Effector memory CD8-positive, alpha-beta T cell (primary cell): ENCODE measurements at regions not wholly inside any gene's neighbourhood (a gene's known extent, or its start where the extent isn't known, plus 50 kb on each side); places are given as distances from the start of the nearest gene placed in this dataset.
"Not testable (repeated sequence)": the region's sequence is repeated elsewhere in the genome, so short reads cannot be mapped to it uniquely, and the experiment has no call there.

Source experiments
- ATAC-seq: fragments of 150-1000 bp; cut with Tn5 transposase; replicated peaks from 2 replicates; pipeline ENCODE4 v1.10.0; 2021; ENCODE audit warnings: mild to moderate bottlenecking, moderate library complexity
- DNase-seq, 3 experiments: peaks; one replicate each; pipeline ENCODE4 v3.0.0; 2021
- H3K27ac Mint-ChIP-seq, 2 donors: one replicate each; pipeline ENCODE4 v1.8.0; 2022; ENCODE audit warnings: mild to moderate bottlenecking in 2 of 2, mixed read lengths in 2 of 2, moderate library complexity in 2 of 2
- H3K27me3 Mint-ChIP-seq, 2 donors: one replicate each; pipeline ENCODE4 v1.8.0; 2022; ENCODE audit warnings: mixed read lengths in 2 of 2
- H3K36me3 Mint-ChIP-seq: one replicate; pipeline ENCODE4 v1.8.0; 2022; ENCODE audit warnings: mild to moderate bottlenecking, moderate library complexity, mixed read lengths; ENCODE audit not compliant: insufficient read depth
- H3K4me1 Mint-ChIP-seq, 2 donors: one replicate each; pipeline ENCODE4 v1.8.0; 2022; ENCODE audit warnings: low read depth in 2 of 2, mixed read lengths in 2 of 2
- H3K4me3 Mint-ChIP-seq, 2 donors: one replicate each; pipeline ENCODE4 v1.8.0; 2022; ENCODE audit warnings: mild to moderate bottlenecking in 2 of 2, mixed read lengths in 2 of 2, moderate library complexity in 2 of 2
- H3K9me3 Mint-ChIP-seq, 2 donors: one replicate each; pipeline ENCODE4 v1.8.0; 2022; ENCODE audit warnings: mixed read lengths in 2 of 2

GRCh38 chr6:17002123-17002522 lies 99.7 kb upstream of the STMND1 start:
- no peaks in the 10 kb centered on the region for H3K9me3 Mint-ChIP-seq
- ATAC-seq (no peak), DNase-seq (no peak)
- no peak overlapping the region for H3K4me3 Mint-ChIP-seq
- H3K27me3 Mint-ChIP-seq, result peaks cover 62 to 67% of the 10 kb centered on the region in 2 donors
- H3K4me1 Mint-ChIP-seq, result no peaks in the 10 kb centered on the region
- H3K27ac Mint-ChIP-seq, result no peak overlapping the region
- no peaks in the 10 kb centered on the region for H3K36me3 Mint-ChIP-seq

GRCh38 chr6:17001188-17001587 lies 100.7 kb upstream of the STMND1 start:
- Mint-ChIP-seq H3K4me3 (no peak overlapping the region), H3K4me1 (no peaks in the 10 kb centered on the region), H3K9me3 (no peaks in the 10 kb centered on the region), H3K27me3 (peaks cover 62 to 67% of the 10 kb centered on the region in 2 donors), H3K36me3 (no peaks in the 10 kb centered on the region), H3K27ac (no peak overlapping the region)
- DNase-seq (no peak), ATAC-seq (no peak)

GRCh38 chr6:16999491-17000436 lies 102.1 kb upstream of the STMND1 start:
- ATAC-seq, result no peak
- no peak for DNase-seq
- Mint-ChIP-seq H3K4me3 (no peak overlapping the region), H3K27me3 (peaks cover 59 to 68% of the 10 kb centered on the region in 2 donors), H3K9me3 (no peaks in the 10 kb centered on the region), H3K4me1 (no peaks in the 10 kb centered on the region), H3K27ac (no peak overlapping the region), H3K36me3 (no peaks in the 10 kb centered on the region)

GRCh38 chr6:16998461-16998860 lies 103.4 kb upstream of the STMND1 start:
- Mint-ChIP-seq H3K4me1 (no peaks in the 10 kb centered on the region), H3K27ac (no peak overlapping the region), H3K27me3 (peaks cover 56 to 57% of the 10 kb centered on the region in 2 donors), H3K4me3 (no peak overlapping the region), H3K9me3 (no peaks in the 10 kb centered on the region), H3K36me3 (no peaks in the 10 kb centered on the region)
- ATAC-seq (no peak), DNase-seq (no peak)

GRCh38 chr6:16995511-16996250 lies 106.2 kb upstream of the STMND1 start:
- Mint-ChIP-seq H3K4me1 (no peaks in the 10 kb centered on the region), H3K27ac (no peak overlapping the region), H3K4me3 (no peak overlapping the region), H3K9me3 (no peaks in the 10 kb centered on the region), H3K36me3 (no peaks in the 10 kb centered on the region), H3K27me3 (peaks cover 43 to 47% of the 10 kb centered on the region in 2 donors)
- ATAC-seq (no peak), DNase-seq (no peak)

GRCh38 chr6:16993396-16993795 lies 108.5 kb upstream of the STMND1 start:
- Mint-ChIP-seq H3K27me3 (peaks cover 30 to 41% of the 10 kb centered on the region in 2 donors), H3K27ac (no peak overlapping the region), H3K9me3 (peaks cover 2 to 4% of the 10 kb centered on the region in 2 donors), H3K36me3 (no peaks in the 10 kb centered on the region), H3K4me3 (no peak overlapping the region), H3K4me1 (no peaks in the 10 kb centered on the region)
- DNase-seq, result no peak
- ATAC-seq, result no peak

GRCh38 chr6:16991981-16992629 lies 109.7 kb upstream of the STMND1 start:
- Mint-ChIP-seq H3K4me1 (no peaks in the 10 kb centered on the region), H3K4me3 (no peak overlapping the region), H3K27me3 (peaks cover 33 to 50% of the 10 kb centered on the region in 2 donors), H3K36me3 (no peaks in the 10 kb centered on the region), H3K27ac (no peak overlapping the region), H3K9me3 (peaks cover 2 to 10% of the 10 kb centered on the region in 2 donors)
- DNase-seq (no peak), ATAC-seq (no peak)

- not testable (repeated sequence) for H3K36me3 Mint-ChIP-seq, DNase-seq, H3K27ac Mint-ChIP-seq, H3K9me3 Mint-ChIP-seq, H3K4me1 Mint-ChIP-seq, H3K4me3 Mint-ChIP-seq, ATAC-seq
- H3K27me3 Mint-ChIP-seq, result peaks cover 44 to 53% of the 10 kb centered on the region in 2 donors
Measured at GRCh38 chr6:16989976-16990375, 111.9 kb upstream of the STMND1 start.

GRCh38 chr6:16989382-16989781 lies 112.5 kb upstream of the STMND1 start:
- no peak overlapping the region for H3K27ac Mint-ChIP-seq
- H3K36me3 Mint-ChIP-seq, result no peaks in the 10 kb centered on the region
- ATAC-seq (no peak), DNase-seq (no peak)
- peaks cover 44 to 57% of the 10 kb centered on the region in 2 donors for H3K27me3 Mint-ChIP-seq
- H3K4me3 Mint-ChIP-seq, result no peak overlapping the region
- peaks cover 2 to 10% of the 10 kb centered on the region in 2 donors for H3K9me3 Mint-ChIP-seq
- peaks cover 0 to 3% of the 10 kb centered on the region in 2 donors for H3K4me1 Mint-ChIP-seq

GRCh38 chr6:16987996-16988395 lies 113.9 kb upstream of the STMND1 start:
- peaks cover 2 to 10% of the 10 kb centered on the region in 2 donors for H3K9me3 Mint-ChIP-seq
- H3K4me3 Mint-ChIP-seq, result no peak overlapping the region
- peaks cover 50 to 63% of the 10 kb centered on the region in 2 donors for H3K27me3 Mint-ChIP-seq
- peaks cover 0 to 3% of the 10 kb centered on the region in 2 donors for H3K4me1 Mint-ChIP-seq
- ATAC-seq (no peak), DNase-seq (no peak)
- no peaks in the 10 kb centered on the region for H3K36me3 Mint-ChIP-seq
- no peak overlapping the region for H3K27ac Mint-ChIP-seq

GRCh38 chr6:16985513-16986284 lies 116.2 kb upstream of the STMND1 start:
- ATAC-seq, result no peak
- no peak for DNase-seq
- H3K36me3 Mint-ChIP-seq, result no peaks in the 10 kb centered on the region
- H3K4me1 Mint-ChIP-seq, result peaks cover 0 to 3% of the 10 kb centered on the region in 2 donors
- no peak overlapping the region for H3K27ac Mint-ChIP-seq
- peaks cover 2 to 10% of the 10 kb centered on the region in 2 donors for H3K9me3 Mint-ChIP-seq
- peaks cover 47 to 53% of the 10 kb centered on the region in 2 donors for H3K27me3 Mint-ChIP-seq
- H3K4me3 Mint-ChIP-seq, result no peak overlapping the region

GRCh38 chr6:16982807-16983206 lies 119.0 kb upstream of the STMND1 start:
- Mint-ChIP-seq H3K27ac (no peak overlapping the region), H3K36me3 (no peaks in the 10 kb centered on the region), H3K27me3 (peaks cover 60 to 67% of the 10 kb centered on the region in 2 donors), H3K4me3 (no peak overlapping the region), H3K9me3 (peaks cover 0 to under 1% of the 10 kb centered on the region in 2 donors), H3K4me1 (peaks cover 0 to 7% of the 10 kb centered on the region in 2 donors)
- ATAC-seq (no peak), DNase-seq (no peak)
